HG03025 (cell line): ENCODE measurements at regions not wholly inside any gene's neighbourhood (a gene's known extent, or its start where the extent isn't known, plus 50 kb on each side); places are given as distances from the start of the nearest gene placed in this dataset.
"Not testable (repeated sequence)": the region's sequence is repeated elsewhere in the genome, so short reads cannot be mapped to it uniquely, and the experiment has no call there.

Experiments used
- ATAC-seq: cut with Tn5 transposase; IDR thresholded peaks from one replicate; pipeline ENCODE4 v1.9.1; 2021; ENCODE audit warnings: mild to moderate bottlenecking, moderate library complexity; ENCODE audit not compliant: unreplicated experiment, low FRiP score

- ATAC-seq: no peak
Observed at GRCh38 chr21:15446223-15446622, 283.6 kb upstream of the USP25 start.

DNA sequence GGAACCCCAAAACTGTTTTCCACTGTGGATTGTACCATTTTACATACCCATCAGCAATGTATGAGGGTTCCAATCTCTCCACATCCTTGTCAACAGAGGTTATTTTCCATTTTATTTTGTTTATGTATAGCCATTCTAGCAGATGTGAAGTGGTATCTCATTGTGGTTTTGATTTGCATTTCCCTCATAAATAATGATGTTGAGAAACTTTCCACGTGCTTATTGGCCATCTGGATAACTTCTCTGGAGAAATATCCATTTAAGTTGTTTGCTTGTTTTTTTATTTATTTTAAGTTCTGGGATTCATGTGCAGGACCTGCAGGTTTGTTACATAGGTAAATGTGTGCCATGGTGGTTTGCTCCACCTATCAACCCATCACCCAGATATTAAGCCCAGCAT is 280.2 kb upstream of the USP25 start:
- no peak for ATAC-seq

- ATAC-seq: no peak
Observed at GRCh38 chr21:15453261-15453660, 276.5 kb upstream of the USP25 start.

- not testable (repeated sequence) for ATAC-seq
Observed at GRCh38 chr21:15453785-15454184, 276.0 kb upstream of the USP25 start.

DNA sequence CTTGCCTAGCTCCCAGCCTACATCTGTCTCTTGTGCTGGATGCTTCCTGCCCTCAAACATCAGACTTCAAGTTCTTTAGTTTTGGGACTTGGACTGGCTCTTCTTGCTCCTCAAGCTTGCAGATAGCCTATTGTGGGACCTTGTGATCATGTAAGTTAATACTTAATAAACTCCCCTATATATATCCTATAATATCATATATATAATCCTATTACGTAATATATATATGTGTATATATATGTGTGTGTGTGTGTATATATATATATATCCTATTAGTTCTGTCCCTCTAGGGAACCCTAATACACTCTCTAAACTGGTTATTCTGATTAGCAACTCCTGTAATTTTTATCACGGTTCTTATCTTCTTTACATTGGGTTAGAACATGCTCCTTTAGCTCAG is 274.9 kb upstream of the USP25 start:
- ATAC-seq: not testable (repeated sequence)

GRCh38 chr21:15455819-15456462 is 273.8 kb upstream of the USP25 start:
- no peak for ATAC-seq

DNA sequence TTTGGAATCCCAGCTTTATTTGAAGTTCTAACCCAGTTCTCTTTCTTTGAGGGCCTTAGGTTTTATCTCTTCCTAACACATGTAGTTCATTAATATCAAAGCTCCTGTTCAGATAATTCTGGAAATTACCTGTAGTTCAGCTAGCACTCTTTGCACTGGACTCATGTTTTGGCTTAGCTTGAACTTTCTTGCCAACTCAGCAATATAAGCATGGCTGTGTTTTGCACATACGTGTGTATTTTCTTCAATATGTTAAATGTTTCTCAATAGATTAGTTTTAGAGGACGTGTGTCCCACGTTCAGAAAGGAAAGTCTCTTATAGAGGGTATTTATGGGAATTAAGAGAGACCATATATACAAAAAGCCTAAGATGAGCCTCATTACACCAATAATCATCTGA is 271.8 kb upstream of the USP25 start:
- ATAC-seq: no peak

GRCh38 chr21:15462092-15462491 is 267.7 kb upstream of the USP25 start:
- no peak for ATAC-seq

GRCh38 chr21:15466329-15466728 is 263.5 kb upstream of the USP25 start:
- no peak for ATAC-seq

DNA sequence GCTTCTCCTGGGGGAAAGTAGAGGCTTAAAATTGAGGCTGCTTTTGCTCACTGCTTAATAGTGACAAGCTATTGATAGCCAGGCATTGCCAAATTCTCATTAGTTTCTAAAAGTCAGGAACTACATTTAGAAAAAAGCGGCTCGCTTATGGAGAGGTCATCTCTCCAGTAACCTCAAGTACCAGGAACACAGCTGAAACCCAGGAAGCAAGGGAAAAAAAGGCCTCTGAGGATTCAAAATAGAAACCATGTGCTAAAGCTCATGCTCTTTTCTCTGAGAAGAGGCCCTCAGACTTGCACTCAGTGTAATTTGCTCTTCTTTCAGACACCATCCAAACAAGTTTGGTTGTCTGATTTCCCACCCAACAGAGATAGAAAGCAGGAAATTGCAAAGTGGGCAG is 261.4 kb upstream of the USP25 start:
- ATAC-seq: no peak

- no peak for ATAC-seq
Observed at GRCh38 chr21:15472108-15473040, 257.4 kb upstream of the USP25 start.

GRCh38 chr21:15477773-15478172 is 252.0 kb upstream of the USP25 start:
- not testable (repeated sequence) for ATAC-seq

DNA sequence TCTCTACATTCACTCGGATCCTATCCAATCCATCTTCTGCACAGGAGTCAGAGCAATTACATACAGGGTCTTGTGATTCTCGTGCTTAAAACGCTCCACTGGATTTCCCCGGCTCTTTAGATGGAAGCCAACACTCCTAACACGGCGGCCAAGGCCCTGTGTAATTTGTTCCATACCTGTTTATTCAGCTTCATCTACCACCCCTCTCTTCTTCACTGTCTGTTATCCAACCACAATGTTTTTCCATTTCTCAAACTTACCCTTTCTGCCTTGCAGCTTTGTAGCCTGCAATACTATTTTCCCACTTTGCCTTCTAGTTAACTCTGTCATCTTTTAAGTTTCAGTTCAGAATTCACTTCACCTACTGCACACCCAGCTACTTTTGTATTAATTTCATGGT is 249.6 kb upstream of the USP25 start:
- ATAC-seq: no peak

- peak; percentile 96 for ATAC-seq
Observed at GRCh38 chr21:15483138-15483780, 246.5 kb upstream of the USP25 start.

GRCh38 chr21:15486460-15487195 is 243.2 kb upstream of the USP25 start:
- ATAC-seq: no peak

DNA sequence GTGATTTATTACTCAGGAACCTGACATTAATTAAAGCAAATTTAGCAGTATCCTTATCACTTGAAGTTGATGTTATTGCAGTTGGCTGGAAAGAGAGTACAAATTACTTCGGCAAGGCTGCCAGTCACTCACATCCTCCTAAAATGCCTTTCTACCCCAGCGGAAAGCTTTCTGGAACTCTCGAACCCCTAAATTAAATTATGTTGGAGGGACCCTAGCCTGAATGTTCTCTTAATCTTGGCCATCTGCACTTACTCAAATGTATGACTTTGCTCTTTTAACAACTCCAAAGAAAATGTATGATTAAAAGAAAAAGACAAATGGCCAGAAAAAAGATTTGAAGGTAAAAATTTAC is 242.6 kb upstream of the USP25 start:
- no peak for ATAC-seq

- ATAC-seq: no peak
Observed at GRCh38 chr21:15491100-15491499, 238.7 kb upstream of the USP25 start.

- no peak for ATAC-seq
Observed at GRCh38 chr21:15493646-15494045, 236.1 kb upstream of the USP25 start.

GRCh38 chr21:15494481-15494880 is 235.3 kb upstream of the USP25 start:
- no peak for ATAC-seq

GRCh38 chr21:15495965-15496364 is 233.8 kb upstream of the USP25 start:
- ATAC-seq: no peak

DNA sequence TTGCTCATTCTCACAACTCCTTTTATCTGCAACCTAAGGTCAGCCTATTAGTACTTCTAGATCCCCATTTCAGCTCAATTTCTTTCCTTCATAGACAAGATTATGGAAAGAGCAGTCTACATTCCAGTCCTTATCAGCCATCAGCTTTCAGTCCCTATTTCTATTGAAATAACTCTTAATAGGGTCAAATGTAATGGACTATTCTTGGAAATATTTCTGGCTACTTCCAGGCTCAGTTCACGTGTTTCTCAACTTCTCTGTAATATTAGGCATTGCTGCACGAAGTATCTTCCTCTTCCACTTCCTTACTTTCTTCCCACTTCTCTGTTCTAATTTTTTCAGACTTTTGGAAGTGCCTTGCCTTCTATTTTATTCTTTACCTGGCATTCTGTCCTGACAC is 232.9 kb upstream of the USP25 start:
- no peak for ATAC-seq
